ENCODE measurements at regions not wholly inside any gene's neighbourhood (a gene's known extent, or its start where the extent isn't known, plus 50 kb on each side); places are given as distances from the start of the nearest gene placed in this dataset.
"Not testable (repeated sequence)": the region's sequence is repeated elsewhere in the genome, so short reads cannot be mapped to it uniquely, and the experiment has no call there.

DNA sequence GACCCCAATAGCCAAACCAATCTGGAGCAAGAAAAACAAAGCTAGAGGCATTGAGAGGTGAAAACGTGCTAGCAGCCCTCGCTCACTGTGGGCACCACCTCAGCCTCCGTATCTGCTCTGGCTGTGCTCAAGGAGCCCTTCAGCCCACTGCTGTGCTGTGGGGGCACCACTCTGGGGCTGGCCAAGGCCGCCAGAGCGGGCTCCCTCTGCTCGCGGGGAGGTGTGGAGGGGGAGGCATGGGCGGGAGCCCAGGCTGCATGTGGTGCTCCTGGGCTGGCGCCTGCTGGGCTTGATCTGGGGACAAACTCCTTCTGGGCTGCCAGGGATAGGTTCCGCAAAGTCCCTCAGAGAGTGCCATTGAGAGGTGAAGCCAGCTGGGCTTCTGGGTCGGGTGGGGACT is 1002.0 kb downstream of the GATA3 start:
- no peak overlapping the region for H3K4me3 ChIP-seq (ENCODE audit: low read length)
- TF ChIP-seq ZNF274 (IDR thresholded peaks at IDR 0.05; ENCODE audit: low read depth, low read length) = no peak

DNA sequence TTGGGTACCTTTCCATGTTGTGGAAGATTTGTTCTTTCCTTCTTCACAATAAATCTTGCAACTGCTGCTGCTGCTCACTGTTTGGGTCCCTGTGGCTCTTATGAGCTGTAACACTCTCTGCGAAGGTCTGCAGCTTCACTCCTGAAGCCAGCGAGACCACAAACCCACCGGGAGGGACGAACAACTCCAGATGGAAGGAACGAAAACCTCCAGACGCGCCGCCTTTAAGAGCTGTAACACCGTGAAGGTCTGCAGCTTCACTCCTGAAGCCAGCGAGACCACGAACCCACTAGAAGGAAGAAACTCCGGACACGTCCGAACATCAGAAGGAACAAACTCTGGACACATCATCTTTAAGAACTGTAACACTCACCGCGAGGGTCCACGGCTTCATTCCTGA is 1002.8 kb downstream of the GATA3 start:
- not testable (repeated sequence) for H3K4me3 ChIP-seq (ENCODE audit: low read length)

DNA sequence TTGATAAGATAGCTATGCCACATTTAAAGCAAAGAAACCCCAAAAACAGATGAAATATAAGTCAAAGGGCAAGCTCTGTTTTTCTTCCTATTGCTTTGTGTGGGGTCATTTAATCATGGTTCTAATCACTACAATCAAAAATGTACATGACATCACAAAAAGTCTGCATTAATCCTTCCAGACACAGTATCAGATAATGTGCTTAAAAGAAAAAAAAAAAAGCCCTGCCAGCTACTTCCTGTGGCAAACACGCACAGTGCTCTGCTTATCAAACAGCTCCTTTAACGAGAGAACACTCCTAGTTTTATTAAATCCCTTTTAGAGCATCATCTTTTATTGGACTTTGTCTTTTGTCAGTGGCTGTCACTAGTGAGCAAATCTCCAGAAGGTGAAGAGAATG is 1005.8 kb downstream of the GATA3 start:
- no peak overlapping the region for H3K4me3 ChIP-seq (ENCODE audit: low read length)
- TF ChIP-seq ZNF274 (IDR thresholded peaks at IDR 0.05; ENCODE audit: low read depth, low read length) = no peak

DNA sequence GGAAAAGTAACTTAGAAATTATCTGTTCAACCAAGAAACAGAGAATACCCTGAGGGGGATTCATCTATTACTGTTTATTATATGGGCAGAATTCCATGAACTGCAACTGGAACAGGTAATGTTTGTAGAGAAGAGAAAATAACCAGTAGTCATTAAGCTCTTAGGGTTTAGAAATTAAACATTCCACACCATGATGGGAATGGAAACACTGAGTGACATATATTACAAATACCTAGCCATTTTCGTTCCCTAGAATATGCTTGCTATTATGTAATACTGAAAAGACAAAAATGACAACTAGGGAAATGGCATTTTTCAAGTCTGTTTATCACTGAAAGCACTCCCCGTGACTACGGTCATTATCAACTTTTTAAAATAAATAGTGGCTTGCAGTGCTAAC is 1007.4 kb downstream of the GATA3 start:
- no peak for TF ChIP-seq ZNF274 (IDR thresholded peaks at IDR 0.05; ENCODE audit: low read depth, low read length)
- H3K4me3 ChIP-seq (ENCODE audit: low read length) = no peak overlapping the region

DNA sequence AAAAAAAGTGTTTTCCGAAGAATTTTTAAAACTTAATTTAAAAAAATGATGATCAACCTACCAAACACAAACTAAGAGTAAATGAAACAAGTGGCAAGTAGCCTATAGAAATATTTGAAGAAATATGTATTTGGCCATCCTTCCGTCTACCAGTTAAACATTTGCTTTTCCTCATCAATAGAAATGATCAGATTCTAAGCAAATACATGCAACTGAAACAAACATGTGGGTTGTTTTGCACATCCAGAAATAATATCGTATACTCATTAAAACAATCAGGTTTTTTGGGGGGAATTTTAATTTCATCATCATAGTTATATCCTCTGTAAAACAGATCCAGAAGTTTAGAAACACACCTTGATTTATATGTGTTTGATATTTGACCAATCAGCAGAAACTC is 1011.7 kb downstream of the GATA3 start:
- H3K4me3 ChIP-seq (ENCODE audit: low read length) = no peak overlapping the region
- TF ChIP-seq ZNF274 (IDR thresholded peaks at IDR 0.05; ENCODE audit: low read depth, low read length) = no peak

DNA sequence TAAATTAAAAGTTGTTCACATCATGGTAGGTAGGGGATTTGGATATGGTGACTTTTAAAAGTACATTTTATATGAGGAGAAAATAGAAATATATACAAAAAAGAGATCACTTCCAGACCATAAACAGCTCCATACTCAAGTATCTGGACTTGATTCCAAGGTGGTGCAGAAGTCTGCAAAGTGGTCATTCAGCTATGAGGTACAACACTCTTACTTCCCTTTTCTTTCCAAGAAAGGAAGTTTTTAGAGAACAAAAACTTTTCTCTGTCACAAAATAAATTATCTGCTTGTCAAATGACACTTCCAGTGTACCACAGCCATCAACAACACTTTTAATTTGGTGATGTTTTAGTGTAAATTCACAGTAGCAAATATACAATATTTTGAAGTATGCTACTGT is 1013.5 kb downstream of the GATA3 start:
- no peak overlapping the region for H3K4me3 ChIP-seq (ENCODE audit: low read length)
- no peak for TF ChIP-seq ZNF274 (IDR thresholded peaks at IDR 0.05; ENCODE audit: low read depth, low read length)

DNA sequence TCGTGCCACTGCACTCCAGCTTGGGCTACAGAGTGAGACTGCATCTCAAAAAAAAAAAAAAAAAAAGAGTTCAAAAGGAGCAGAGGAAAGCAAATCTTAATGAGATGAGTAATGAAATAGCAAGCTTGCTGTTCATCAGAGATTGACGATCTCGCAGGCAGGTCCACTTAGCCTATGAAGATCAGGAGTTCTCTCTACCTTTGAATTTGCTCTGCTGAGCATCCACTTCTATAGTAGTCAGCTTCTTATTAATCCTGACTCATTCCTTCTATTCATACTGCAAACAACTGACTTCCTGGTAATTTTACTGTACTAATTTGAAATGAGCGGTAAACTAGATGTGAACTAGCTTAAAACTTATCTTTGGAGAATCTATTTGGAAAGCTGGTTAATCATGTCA is 1014.6 kb downstream of the GATA3 start:
- no peak for TF ChIP-seq ZNF274 (IDR thresholded peaks at IDR 0.05; ENCODE audit: low read depth, low read length)
- H3K4me3 ChIP-seq (ENCODE audit: low read length) = no peak overlapping the region

DNA sequence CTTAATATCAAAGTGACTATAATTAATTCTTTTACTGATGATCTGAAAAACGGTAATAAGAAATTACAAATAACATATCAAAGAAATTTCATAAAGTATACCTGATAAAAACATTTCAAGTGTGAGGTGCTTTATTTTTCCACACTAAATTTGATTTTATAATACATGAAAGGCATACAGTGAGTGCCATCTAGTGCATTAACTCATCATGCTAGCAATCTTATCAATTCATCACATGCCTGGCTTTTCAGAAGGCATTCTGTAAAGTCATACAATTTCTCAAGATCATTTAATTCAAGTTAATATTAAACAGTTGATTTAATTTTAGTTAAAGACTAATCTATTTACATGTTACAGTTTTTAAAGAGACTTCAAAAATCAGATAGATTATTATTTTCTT is 1020.9 kb downstream of the GATA3 start:
- no peak for TF ChIP-seq ZNF274 (IDR thresholded peaks at IDR 0.05; ENCODE audit: low read depth, low read length)
- H3K4me3 ChIP-seq (ENCODE audit: low read length) = no peak overlapping the region

DNA sequence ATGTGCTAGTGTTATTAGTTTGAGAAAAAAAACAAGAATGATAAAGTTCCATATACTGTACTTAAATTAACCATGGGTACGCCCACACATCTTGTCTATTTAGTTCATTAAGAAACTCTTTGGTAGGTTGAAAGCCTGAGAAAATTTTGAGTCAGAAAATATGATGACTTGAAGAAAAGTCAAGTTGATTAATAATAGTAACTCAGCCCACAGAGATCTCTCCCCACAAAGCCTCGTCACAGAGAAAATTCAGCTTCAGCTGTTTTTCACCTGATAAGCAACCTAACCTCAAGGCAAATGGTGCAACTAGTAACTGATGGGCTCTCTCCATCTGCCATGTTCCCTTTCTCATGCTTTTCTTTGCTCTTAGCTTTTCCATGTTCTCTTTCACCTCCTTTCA is 1021.6 kb downstream of the GATA3 start:
- no peak overlapping the region for H3K4me3 ChIP-seq (ENCODE audit: low read length)
- no peak for TF ChIP-seq ZNF274 (IDR thresholded peaks at IDR 0.05; ENCODE audit: low read depth, low read length)

DNA sequence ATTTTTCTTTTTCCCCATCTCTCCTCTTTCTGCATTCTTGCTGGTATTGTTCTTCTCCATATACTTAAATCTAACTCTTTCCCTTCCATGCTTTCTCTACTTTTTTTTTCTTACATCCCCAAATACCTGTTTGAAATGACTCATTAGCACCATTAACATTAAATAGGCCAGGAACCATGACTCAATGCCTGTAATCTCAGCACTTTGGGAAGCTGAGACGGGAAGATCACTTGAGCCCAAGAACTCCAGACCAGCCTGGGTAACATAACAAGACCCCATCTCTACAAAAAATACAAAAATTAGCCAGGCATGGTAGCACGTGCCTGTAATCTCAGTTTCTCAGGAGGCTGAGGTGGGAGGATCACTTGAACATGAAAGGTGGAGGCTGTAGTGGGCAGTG is 1026.8 kb downstream of the GATA3 start:
- H3K4me3 ChIP-seq (ENCODE audit: low read length) = no peak overlapping the region
- no peak for TF ChIP-seq ZNF274 (IDR thresholded peaks at IDR 0.05; ENCODE audit: low read depth, low read length)

DNA sequence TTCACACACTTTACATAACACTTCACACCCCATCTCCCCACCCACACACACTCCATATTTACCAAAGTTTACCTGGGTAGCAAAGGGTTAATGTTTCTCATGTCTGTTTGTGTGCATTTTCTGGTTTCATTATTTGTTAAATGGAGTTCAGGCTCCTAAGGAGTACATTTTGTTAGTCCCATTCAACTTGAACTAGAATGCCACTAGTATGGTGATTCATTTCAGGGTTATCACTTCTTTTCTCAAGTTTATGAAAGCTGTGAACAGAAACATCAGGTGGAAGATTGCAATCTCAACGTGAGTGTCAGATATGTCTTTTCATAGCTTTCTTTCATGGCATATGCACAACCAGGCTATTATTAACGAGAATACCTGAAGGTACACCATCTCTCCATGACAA is 1027.5 kb downstream of the GATA3 start:
- TF ChIP-seq ZNF274 (IDR thresholded peaks at IDR 0.05; ENCODE audit: low read depth, low read length) = no peak
- H3K4me3 ChIP-seq (ENCODE audit: low read length) = no peak overlapping the region

DNA sequence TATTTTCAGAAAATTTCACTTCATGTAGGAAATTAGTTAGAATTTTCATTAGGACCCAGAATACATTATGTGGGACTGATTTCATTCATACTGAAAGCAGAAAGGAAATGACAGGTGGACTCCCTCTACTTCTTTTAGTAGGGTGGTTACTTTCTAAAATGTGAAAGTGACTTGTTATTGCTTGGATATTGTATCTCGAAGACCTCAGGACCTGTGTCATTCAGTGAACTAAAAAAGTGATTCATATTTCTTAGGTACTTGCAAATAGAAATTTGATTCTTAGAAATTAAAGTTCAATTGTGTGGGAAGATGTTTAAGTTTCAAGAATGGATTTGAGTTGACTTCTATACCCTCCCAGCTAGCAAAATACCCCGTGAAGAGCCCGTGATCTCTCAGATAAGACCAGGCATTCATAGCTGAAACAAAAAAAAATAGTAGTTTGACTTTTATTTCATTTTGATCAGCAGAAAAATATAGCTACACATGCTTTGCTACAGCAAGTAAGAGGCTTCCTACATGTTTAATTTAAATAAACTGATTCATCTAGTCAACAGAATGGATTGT is 1037.1 kb downstream of the GATA3 start:
- no peak for TF ChIP-seq ZNF274 (IDR thresholded peaks at IDR 0.05; ENCODE audit: low read depth, low read length)
- no peak overlapping the region for H3K4me3 ChIP-seq (ENCODE audit: low read length)

DNA sequence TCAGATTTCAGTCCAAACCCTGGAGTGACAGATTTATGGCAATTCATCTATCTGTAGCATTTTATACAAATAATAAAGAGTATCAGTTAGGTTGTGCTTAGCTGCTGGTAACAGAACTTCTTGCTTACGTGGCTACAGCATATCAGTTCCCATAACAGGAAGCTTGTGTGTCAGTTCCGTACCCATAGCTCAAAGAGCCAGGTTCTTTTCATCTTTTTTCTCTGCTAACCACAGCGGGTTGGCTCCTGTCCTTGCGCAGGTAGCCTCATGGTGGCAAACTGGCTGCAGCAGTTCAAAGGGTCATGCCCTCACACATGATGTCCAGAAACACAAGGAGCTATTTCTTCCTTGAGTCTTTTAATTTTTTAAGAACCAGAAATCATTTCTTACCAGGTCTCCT is 1041.8 kb downstream of the GATA3 start:
- no peak overlapping the region for H3K4me3 ChIP-seq (ENCODE audit: low read length)
- TF ChIP-seq ZNF274 (IDR thresholded peaks at IDR 0.05; ENCODE audit: low read depth, low read length) = no peak

DNA sequence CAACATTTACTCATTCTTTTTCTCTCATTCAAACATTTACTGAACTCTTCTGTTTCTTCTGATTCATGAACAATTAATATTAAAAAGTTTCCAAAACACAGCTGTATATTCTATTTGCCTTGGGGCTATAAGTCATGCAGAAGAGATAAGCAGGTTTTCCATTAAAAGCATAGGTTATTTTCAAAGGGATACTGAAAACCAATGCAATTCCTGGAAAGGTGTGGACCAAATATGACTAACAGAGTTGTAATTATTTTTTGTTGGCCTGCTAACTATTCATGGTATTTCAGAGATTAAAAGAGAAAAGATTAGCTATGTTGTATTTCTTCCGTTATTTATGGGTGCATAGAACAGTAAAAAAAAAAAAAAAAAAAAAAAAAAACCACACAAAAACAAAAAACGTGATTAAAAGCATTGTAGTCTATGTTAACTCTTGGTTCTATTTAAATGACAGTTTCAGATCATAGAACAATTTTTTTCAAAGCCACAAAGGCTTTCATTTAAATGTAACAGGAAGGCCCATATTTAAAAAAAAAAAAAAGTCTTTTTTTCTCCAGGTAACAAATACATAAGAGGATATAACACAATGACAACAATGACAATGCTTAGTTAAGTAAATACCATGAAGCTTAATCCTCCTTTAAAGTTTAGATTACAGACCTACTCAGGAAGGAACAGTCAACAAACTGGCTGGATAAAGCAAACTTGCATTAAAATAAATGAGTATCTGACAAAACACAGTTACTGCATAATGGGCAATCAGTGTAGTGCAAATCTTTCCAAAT is 1042.9 kb downstream of the GATA3 start:
- no peak overlapping the region for H3K4me3 ChIP-seq (ENCODE audit: low read length)
- TF ChIP-seq ZNF274 (IDR thresholded peaks at IDR 0.05; ENCODE audit: low read depth, low read length) = no peak

DNA sequence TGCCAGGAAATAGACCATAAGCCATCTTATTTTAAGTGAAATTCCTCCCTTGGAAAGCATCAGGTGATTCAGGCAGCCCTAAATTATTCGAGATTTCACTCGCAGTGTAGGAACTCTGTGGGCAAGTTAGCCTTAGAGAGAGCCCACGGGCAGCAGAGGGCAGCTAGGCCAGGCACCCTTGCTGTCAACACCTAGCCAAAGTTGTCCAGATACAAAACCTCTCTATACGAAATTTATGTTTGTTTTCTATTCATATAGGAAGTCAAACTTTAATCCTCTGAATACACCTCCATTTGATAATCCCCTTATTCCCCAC is 1043.5 kb downstream of the GATA3 start:
- no peak overlapping the region for H3K4me3 ChIP-seq (ENCODE audit: low read length)
- TF ChIP-seq ZNF274 (IDR thresholded peaks at IDR 0.05; ENCODE audit: low read depth, low read length) = no peak

DNA sequence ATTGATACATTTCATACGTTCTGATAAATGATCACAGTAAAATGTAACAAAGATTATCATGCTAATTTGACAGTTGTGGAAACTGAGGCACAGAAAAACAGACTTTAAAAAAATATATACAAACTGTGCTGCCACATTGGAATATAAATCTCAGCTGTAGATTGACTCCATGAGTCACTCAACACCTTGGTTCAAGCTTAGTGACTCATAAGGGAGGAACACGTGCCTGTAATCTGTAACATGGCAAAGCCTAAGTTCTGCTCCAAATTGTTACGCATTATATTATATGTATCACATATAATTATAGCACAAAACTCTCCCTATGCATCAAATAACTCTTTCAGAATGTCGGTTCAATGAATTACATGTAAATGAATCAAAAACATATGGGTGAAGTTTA is 1047.5 kb downstream of the GATA3 start:
- no peak overlapping the region for H3K4me3 ChIP-seq (ENCODE audit: low read length)
- no peak for TF ChIP-seq ZNF274 (IDR thresholded peaks at IDR 0.05; ENCODE audit: low read depth, low read length)

Measured in GM08714 (cell line).